NB4 (cell line): ENCODE measurements at regions not wholly inside any gene's neighbourhood (a gene's known extent, or its start where the extent isn't known, plus 50 kb on each side); places are given as distances from the start of the nearest gene placed in this dataset.

ENCODE experiments used
- CTCF ChIP-seq: IDR thresholded peaks from one replicate; pipeline ENCODE4 v1.5.1; 2012; ENCODE audit warnings: low read depth, low read length
- POLR2A ChIP-seq: IDR thresholded peaks from 2 replicates; pipeline ENCODE4 v1.6.1; 2011; ENCODE audit warnings: mild to moderate bottlenecking; ENCODE audit not compliant: insufficient read length; ENCODE audit errors: extremely low read depth

- TF ChIP-seq CTCF (no peak), POLR2A (no peak)
Measured at GRCh38 chr6:137700161-137700560, 166.9 kb upstream of the TNFAIP3 start.
